Ovary (tissue), 3 donors: ENCODE measurements at regions not wholly inside any gene's neighbourhood (a gene's known extent, or its start where the extent isn't known, plus 50 kb on each side); places are given as distances from the start of the nearest gene placed in this dataset.

ENCODE experiments used
- POLR2A ChIP-seq: fragments of 450-650 bp; IDR thresholded peaks from one replicate; pipeline ENCODE4 v1.6.1; 2017; ENCODE audit warnings: antibody characterized with exemption, mild to moderate bottlenecking, moderate library complexity
- TF ChIP-seq, protein P1 (sequence below), 3 donors: fragments of 450-650 bp in 2 of 3; fragments of 200-600 bp in 1 of 3; IDR thresholded peaks; one replicate each; pipeline versions ENCODE4 v1.5.1 to v1.8.0; 2016 to 2022; ENCODE audit warnings: antibody characterized with exemption in 3 of 3, mild to moderate bottlenecking in 1 of 3
- donor health status: DM: no; HTN: no; CAD: no.

DNA sequence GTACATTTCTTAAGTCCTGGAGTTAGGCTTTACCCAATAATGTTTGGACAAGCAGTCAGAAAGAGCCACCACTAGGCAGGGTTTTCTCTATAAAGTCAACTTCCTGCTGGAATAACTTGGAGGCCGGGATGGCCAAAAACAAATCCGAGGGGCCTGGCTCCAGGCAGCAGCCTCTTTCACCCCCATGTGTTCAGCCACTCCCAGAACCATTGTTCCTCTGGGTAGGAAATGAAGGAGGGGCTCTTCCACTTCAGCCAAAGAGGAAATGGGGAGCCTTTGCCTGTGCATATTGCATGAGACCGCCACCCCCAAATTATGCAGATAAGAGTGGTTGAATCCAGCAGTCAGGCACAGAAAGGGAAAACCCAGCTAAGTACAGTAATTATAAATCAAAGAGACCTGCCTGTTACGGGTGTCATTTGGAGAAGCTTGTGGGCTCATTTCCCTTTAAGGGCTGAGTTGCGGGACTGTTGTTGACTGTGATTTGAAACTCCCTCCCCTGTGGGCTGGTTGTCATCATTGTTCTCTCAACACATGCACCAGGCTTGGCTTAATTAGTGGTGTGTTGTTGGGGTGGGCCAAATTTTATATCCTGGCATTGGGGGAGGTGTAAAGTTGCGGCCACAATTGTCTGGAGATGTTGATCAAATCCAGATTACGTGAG is 212.8 kb upstream of the SOX11 start:
- TF ChIP-seq, protein P1, sequence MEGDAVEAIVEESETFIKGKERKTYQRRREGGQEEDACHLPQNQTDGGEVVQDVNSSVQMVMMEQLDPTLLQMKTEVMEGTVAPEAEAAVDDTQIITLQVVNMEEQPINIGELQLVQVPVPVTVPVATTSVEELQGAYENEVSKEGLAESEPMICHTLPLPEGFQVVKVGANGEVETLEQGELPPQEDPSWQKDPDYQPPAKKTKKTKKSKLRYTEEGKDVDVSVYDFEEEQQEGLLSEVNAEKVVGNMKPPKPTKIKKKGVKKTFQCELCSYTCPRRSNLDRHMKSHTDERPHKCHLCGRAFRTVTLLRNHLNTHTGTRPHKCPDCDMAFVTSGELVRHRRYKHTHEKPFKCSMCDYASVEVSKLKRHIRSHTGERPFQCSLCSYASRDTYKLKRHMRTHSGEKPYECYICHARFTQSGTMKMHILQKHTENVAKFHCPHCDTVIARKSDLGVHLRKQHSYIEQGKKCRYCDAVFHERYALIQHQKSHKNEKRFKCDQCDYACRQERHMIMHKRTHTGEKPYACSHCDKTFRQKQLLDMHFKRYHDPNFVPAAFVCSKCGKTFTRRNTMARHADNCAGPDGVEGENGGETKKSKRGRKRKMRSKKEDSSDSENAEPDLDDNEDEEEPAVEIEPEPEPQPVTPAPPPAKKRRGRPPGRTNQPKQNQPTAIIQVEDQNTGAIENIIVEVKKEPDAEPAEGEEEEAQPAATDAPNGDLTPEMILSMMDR (IDR thresholded peaks at IDR 0.05), result no peak
- TF ChIP-seq POLR2A, result no peak
